ENCODE measurements at regions not wholly inside any gene's neighbourhood (a gene's known extent, or its start where the extent isn't known, plus 50 kb on each side); places are given as distances from the start of the nearest gene placed in this dataset.

- Histone ChIP-seq H3K36me3 (ENCODE audit: control insufficient read depth, insufficient read depth, low read length) (no peaks in the 10 kb centered on the region), H3K4me2 (ENCODE audit: low read depth, low read length) (no peak overlapping the region), H4K5ac (ENCODE audit: low read depth, low read length) (no peak overlapping the region), H3K14ac (replicated peaks; ENCODE audit: low read depth, low read length) (no peak overlapping the region), H2AK9ac (replicated peaks; ENCODE audit: low read depth, low read length, poor library complexity) (no peak overlapping the region), H4K20me1 (ENCODE audit: insufficient read depth, low read length) (no peaks in the 10 kb centered on the region), H2BK5ac (ENCODE audit: low read depth, low read length, poor library complexity, severe bottlenecking) (no peak overlapping the region), H2AFZ (replicated peaks; ENCODE audit: low read length, poor library complexity) (no peak overlapping the region), H3K27me3 (ENCODE audit: control insufficient read depth, insufficient read depth, low read length) (no peaks in the 10 kb centered on the region), H2BK120ac (ENCODE audit: low read depth, low read length) (no peak overlapping the region), H3K4me1 (ENCODE audit: control insufficient read depth, insufficient read depth, low read length) (no peaks in the 10 kb centered on the region), H3K9ac (ENCODE audit: low read depth, low read length) (no peak overlapping the region), H3K9me1 (ENCODE audit: insufficient read depth, low read length) (no peaks in the 10 kb centered on the region), H3K4me3 (ENCODE audit: insufficient read depth, low read depth, low read length) (no peak overlapping the region), H3K4ac (ENCODE audit: low read depth, low read length) (no peak overlapping the region), H3K79me1 (ENCODE audit: low read depth in 1 of 2, low read length in 2 of 2) (no peaks in the 10 kb centered on the region), H3K56ac (ENCODE audit: extremely low read depth, insufficient read depth, low read length) (no peak overlapping the region), H2BK20ac (ENCODE audit: low read depth, low read length) (no peak overlapping the region), H2BK15ac (ENCODE audit: low read depth, low read length) (no peak overlapping the region), H3K27ac (ENCODE audit: insufficient read depth, low read length) (no peak overlapping the region), H4K91ac (ENCODE audit: insufficient read depth, low read depth, low read length) (no peak overlapping the region), H3K9me3 (ENCODE audit: control insufficient read depth, insufficient read depth, low read length) (peaks cover 20% of the 10 kb centered on the region; the same call in 1 of the 2 replicates), H3K23ac (ENCODE audit: low read depth, low read length) (no peak overlapping the region), H4K8ac (ENCODE audit: low read depth in 2 of 2, low read length in 2 of 2) (no peak overlapping the region), H2AK5ac (ENCODE audit: low read depth, low read length) (no peak overlapping the region), H3K18ac (ENCODE audit: low read depth, low read length) (no peak overlapping the region)
- DNase-seq (no peak), ATAC-seq (ENCODE audit: low read depth) (no peak)
- TF ChIP-seq MAFK (IDR thresholded peaks at IDR 0.05; ENCODE audit: low read depth, low read length): 0 out of 2 replicates have a peak, but pooled peaks have one; percentile 18
- no peak for TF ChIP-seq CEBPB (IDR thresholded peaks at IDR 0.05; ENCODE audit: low read depth, low read length)
- CTCF ChIA-PET: no interaction called here
- dilution Hi-C loops (cut with HindIII; ENCODE audit: low sequenced_read_pairs, unreplicated experiment) (no loop called here), intact Hi-C loops (cut with micrococcal nuclease) (no loop called here), in situ Hi-C loops (cut with MboI; ENCODE audit: low sequenced_read_pairs) (no loop called here)
- WGBS, 2 experiments (ENCODE audit: extremely low coverage in 2 of 2, insufficient read length in 1 of 2): no CpG with 5 or more reads among the region's 2 CpGs
- POLR2A ChIA-PET (ENCODE audit: unreplicated experiment): no interaction called here
- no TSS peak for BruUV-seq (replicated peaks)
These were observed 664.0 kb upstream of the EEF2KMT start for GRCh38 chr16:5761592-5761991.
